ENCODE measurements at regions not wholly inside any gene's neighbourhood (a gene's known extent, or its start where the extent isn't known, plus 50 kb on each side); places are given as distances from the start of the nearest gene placed in this dataset.
"Not testable (repeated sequence)": the region's sequence is repeated elsewhere in the genome, so short reads cannot be mapped to it uniquely, and the experiment has no call there.

DNA sequence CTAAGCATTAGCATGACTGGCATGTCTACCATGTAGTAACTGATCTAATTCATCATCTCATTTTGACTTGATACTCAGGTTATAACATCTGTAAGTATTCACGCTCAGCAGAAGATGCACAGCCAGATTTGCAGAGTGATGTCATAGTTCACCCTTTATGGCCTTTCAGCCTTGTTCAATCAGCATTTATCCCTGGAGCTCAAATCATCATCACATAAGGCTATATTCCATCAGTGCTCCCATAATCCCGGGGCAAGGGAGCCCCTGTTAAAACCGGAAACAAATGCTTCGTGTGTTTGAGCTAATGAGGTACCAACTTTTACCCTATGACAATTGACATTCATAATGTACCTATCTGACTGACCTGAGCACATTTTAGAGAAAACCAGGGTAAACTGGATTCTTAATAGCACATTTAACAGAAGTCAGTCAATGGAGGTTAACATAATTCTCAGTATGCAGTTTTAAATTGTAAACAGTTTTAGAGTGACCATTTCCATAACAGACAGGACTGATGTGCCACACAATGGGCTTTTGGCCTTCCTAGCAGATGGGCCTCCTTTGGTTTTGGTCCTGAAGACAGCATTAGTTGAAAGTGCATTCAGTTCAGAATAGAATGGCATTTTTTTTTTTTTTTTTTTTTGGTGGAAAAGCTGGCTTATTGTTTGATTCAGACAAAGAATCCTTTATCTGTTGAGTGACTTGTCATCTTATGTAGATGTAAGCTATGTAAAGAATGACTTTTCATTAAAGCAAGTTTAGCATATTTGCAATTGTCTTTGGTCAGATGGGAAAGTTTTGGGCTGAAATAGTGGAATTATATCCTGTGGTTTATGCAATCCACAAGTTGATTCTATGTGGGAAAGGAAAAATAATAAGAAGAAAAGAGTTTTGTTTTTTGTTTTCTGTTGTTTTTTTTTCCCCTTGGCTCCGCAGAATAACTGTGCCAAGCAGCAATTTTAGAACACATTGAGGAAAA is 866.0 kb upstream of the ACVR2A start:
- H3K4me3 ChIP-seq (ENCODE audit: low read length) = no peak overlapping the region
- TF ChIP-seq, protein P1, sequence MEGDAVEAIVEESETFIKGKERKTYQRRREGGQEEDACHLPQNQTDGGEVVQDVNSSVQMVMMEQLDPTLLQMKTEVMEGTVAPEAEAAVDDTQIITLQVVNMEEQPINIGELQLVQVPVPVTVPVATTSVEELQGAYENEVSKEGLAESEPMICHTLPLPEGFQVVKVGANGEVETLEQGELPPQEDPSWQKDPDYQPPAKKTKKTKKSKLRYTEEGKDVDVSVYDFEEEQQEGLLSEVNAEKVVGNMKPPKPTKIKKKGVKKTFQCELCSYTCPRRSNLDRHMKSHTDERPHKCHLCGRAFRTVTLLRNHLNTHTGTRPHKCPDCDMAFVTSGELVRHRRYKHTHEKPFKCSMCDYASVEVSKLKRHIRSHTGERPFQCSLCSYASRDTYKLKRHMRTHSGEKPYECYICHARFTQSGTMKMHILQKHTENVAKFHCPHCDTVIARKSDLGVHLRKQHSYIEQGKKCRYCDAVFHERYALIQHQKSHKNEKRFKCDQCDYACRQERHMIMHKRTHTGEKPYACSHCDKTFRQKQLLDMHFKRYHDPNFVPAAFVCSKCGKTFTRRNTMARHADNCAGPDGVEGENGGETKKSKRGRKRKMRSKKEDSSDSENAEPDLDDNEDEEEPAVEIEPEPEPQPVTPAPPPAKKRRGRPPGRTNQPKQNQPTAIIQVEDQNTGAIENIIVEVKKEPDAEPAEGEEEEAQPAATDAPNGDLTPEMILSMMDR (conservative IDR thresholded peaks at IDR 0.05; ENCODE audit: low read length) = no peak
- peak; percentile 90 for DNase-seq (ENCODE audit: low read depth)

DNA sequence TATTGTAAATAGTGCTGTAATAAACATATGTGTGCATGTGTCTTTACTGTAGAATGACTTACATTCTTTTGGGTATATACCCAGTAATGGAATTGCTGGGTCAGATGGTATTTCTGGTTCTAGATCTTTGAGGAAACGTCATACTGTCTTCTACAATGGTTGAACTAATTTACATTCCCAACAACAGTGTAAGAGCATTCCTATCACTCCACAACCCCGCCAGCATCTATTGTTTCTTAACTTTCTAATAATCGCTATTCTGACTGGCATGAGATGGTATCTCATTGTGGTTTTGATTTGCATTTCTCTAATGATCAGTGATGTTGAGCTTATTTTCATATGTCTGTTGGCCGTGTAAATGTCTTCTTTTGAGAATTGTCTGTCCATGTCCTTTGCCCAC is 873.8 kb upstream of the ACVR2A start:
- H3K4me3 ChIP-seq (ENCODE audit: low read length); DNase-seq (ENCODE audit: low read depth): not testable (repeated sequence)

DNA sequence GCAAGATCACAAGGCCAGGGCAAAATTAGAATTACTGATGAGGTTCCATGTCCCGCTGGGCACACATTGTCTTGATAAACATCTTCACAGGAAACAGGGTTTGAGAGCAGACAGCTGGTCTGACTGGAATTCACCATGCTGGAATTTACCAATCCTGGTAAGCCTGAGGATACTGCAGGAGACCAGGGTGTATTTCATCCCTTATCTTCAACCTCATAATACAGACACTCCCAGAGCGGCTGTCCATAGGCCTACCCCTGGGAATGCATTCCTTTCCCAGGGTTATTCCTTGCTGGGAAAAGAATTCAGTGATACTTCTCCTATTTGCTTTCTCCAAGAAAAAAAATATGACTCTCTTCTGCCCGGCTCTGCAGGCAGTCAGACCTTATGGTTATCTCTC is 875.1 kb upstream of the ACVR2A start:
- H3K4me3 ChIP-seq (ENCODE audit: low read length); DNase-seq (ENCODE audit: low read depth): not testable (repeated sequence)

DNA sequence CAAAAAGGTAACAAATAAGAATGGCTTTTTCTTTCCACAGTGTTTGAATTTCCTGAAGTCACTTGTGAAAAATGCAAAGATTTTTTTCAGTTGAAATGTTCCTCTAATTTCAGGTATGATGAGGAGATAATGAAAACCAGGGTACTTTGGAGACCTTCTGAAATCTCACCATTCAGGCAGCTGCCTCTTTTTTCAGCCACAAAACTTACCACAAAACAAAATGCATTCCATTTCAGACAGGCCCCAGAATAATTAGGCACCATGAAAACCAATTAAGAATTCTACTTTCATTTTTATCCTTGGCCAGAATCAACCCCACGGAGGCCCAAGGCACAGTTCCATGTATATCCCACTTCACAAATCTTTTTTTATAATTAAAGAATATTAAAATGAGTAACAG is 880.3 kb upstream of the ACVR2A start:
- TF ChIP-seq, protein P1 (conservative IDR thresholded peaks at IDR 0.05; ENCODE audit: low read length) = no peak
- H3K4me3 ChIP-seq (ENCODE audit: low read length) = no peak overlapping the region

DNA sequence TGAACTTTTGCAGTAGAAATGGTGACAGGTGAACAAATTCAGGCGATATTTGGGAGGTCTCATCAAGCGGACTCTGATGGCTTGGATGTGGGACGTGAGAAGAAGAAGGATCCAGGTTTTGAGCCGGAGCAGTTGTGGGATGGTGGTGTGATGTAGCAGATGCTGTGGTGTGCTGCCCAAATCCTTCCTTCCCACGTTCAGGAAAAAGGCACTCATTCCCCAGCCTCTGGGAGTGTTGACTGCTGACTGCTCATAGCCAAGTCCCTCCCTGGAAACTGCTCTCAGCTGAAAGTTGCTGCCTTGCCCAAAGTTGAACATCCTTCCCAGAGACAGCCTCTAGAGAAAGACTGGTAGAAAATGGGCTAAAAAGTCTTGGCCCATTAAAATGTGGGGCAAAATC is 890.3 kb upstream of the ACVR2A start:
- H3K4me3 ChIP-seq (ENCODE audit: low read length) = no peak overlapping the region
- TF ChIP-seq, protein P1 (conservative IDR thresholded peaks at IDR 0.05; ENCODE audit: low read length) = no peak
- peak; percentile 15 for DNase-seq (ENCODE audit: low read depth)

More for the DNA sequence above, 880.3 kb upstream of the ACVR2A start:
- DNase-seq (ENCODE audit: low read depth) = peak; percentile 15

DNA sequence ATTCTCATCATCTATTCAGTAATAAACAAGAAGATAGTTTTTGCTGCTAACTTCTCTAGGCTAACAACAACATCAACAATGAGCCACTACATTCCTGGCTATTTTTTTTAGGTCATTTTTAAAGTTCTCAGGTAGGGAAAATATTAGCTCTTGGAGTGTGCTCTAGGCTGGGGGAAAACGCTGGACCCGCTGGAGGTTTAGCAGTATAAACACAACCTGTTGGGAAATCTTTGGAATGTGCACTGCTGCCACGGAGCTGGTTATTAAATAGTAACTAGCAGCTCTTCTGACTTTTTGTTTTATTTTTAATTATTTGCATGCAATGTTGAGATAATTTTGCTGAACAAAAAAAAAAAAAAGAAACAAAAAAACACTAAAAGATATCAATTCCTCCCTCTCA is 892.1 kb upstream of the ACVR2A start:
- no peak overlapping the region for H3K4me3 ChIP-seq (ENCODE audit: low read length)
- DNase-seq (ENCODE audit: low read depth) = peak; percentile 21
- TF ChIP-seq, protein P1 (conservative IDR thresholded peaks at IDR 0.05; ENCODE audit: low read length) = no peak

DNA sequence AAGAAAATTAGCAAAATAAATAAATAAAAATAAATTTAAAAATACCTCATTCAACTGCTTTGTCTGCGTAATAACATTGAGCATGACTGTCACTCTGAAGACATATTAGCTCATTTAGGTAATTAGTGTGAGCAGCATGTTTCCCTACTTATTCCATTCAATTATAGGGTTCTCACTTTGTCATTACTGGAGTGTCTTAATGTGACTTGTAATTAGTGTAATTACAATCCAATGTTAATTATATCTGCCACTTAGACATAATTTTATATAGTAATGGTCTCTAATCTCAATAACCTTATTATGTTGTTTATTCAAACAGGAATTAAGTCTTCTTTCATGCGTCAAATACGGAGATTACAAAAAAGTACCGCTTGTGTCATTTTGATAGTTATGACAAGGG is 893.9 kb upstream of the ACVR2A start:
- TF ChIP-seq, protein P1 (conservative IDR thresholded peaks at IDR 0.05; ENCODE audit: low read length) = no peak
- H3K4me3 ChIP-seq (ENCODE audit: low read length) = no peak overlapping the region
- DNase-seq (ENCODE audit: low read depth) = no peak

DNA sequence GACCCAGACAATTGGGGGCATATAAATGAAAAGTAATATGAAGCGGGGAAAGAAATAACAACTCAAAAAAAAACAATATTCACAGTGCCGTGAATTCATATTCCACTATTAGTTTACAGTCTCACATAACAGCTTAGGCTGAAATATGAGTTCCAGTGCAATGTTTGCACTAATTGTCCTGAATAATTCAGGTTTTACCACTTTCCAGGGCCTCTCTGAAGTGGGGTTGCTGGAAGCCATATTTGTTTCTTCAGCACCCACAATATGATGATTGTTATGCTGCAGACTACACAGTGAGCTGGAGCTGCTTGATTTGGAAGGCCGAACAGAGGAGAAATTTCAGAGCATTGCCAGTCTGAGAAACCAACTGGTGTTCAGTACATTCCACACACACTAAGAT is 894.5 kb upstream of the ACVR2A start:
- TF ChIP-seq, protein P1 (conservative IDR thresholded peaks at IDR 0.05; ENCODE audit: low read length) = no peak
- H3K4me3 ChIP-seq (ENCODE audit: low read length) = no peak overlapping the region
- no peak for DNase-seq (ENCODE audit: low read depth)
